ENCODE measurements at regions not wholly inside any gene's neighbourhood (a gene's known extent, or its start where the extent isn't known, plus 50 kb on each side); places are given as distances from the start of the nearest gene placed in this dataset.
"Not testable (repeated sequence)": the region's sequence is repeated elsewhere in the genome, so short reads cannot be mapped to it uniquely, and the experiment has no call there.

DNA sequence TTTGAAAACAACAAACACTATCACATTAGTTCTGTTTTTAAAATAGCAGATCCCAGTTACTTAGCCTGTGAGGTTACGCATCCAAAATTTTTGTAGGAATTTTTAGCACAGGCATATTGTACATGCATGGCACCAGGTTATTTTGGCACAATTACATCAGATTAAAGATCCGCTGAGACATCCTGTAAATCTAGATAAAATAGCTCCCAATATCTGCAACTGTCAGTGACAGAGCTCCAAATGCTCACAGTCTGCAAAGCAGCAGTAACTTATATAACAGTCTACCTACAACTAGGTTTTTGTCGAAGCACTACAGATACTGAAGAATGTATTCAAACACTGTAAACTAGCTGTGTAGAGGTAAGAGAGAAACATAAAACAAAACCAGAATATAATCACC, 200.7 kb upstream of the KCNH7 start:
- no peak overlapping the region for H3K4me3 ChIP-seq (ENCODE audit: low read depth, low read length)
- no peak for TF ChIP-seq CTCF (conservative IDR thresholded peaks at IDR 0.05; ENCODE audit: low read depth, low read length)

GRCh38 chr2:163028807-163029206, 190.2 kb upstream of the KCNH7 start:
- DNase-seq (ENCODE audit: low read depth): no peak
- no peak for TF ChIP-seq CTCF (conservative IDR thresholded peaks at IDR 0.05; ENCODE audit: low read depth, low read length)
- no peak overlapping the region for H3K4me3 ChIP-seq (ENCODE audit: low read depth, low read length)

More for the DNA sequence above, 200.7 kb upstream of the KCNH7 start:
- no peak for DNase-seq (ENCODE audit: low read depth)

GRCh38 chr2:163026136-163026775, 187.7 kb upstream of the KCNH7 start:
- not testable (repeated sequence) for H3K4me3 ChIP-seq (ENCODE audit: low read depth, low read length); DNase-seq (ENCODE audit: low read depth)

- not testable (repeated sequence) for H3K4me3 ChIP-seq (ENCODE audit: low read depth, low read length); DNase-seq (ENCODE audit: low read depth)
Measured at GRCh38 chr2:163016882-163017281, 178.3 kb upstream of the KCNH7 start.

DNA sequence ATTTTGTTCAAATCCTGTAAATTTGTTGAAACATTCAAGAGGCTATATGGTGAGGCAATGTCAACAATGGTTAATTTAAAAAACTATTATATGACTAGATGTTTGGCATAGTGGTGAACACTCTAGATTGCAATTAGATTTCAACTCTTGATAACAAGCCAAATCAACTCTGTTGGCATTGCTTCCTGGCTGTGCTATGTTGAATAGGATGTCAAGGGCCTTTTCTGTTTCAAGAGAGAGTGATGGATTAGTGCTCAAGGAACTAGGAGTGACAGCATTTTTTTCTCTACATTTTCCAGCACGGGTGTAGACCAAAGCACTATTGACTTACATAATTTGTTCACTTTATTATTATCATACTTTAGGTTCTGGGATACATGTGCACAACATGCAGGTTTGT, 172.4 kb upstream of the KCNH7 start:
- DNase-seq (ENCODE audit: low read depth): no peak
- no peak overlapping the region for H3K4me3 ChIP-seq (ENCODE audit: low read depth, low read length)
- no peak for TF ChIP-seq CTCF (conservative IDR thresholded peaks at IDR 0.05; ENCODE audit: low read depth, low read length)

GRCh38 chr2:163008642-163009041, 170.1 kb upstream of the KCNH7 start:
- no peak overlapping the region for H3K4me3 ChIP-seq (ENCODE audit: low read depth, low read length)
- no peak for TF ChIP-seq CTCF (conservative IDR thresholded peaks at IDR 0.05; ENCODE audit: low read depth, low read length)
- DNase-seq (ENCODE audit: low read depth): no peak

GRCh38 chr2:162994718-162995117, 156.2 kb upstream of the KCNH7 start:
- DNase-seq (ENCODE audit: low read depth): no peak
- TF ChIP-seq CTCF (conservative IDR thresholded peaks at IDR 0.05; ENCODE audit: low read depth, low read length): no peak

GRCh38 chr2:162992828-162993227, 154.3 kb upstream of the KCNH7 start:
- TF ChIP-seq CTCF (conservative IDR thresholded peaks at IDR 0.05; ENCODE audit: low read depth, low read length): no peak
- no peak for DNase-seq (ENCODE audit: low read depth)

More at GRCh38 chr2:162994718-162995117, 156.2 kb upstream of the KCNH7 start:
- no peak overlapping the region for H3K4me3 ChIP-seq (ENCODE audit: low read depth, low read length)

More at GRCh38 chr2:162992828-162993227, 154.3 kb upstream of the KCNH7 start:
- no peak overlapping the region for H3K4me3 ChIP-seq (ENCODE audit: low read depth, low read length)

Measured in epithelial cell of proximal tubule (primary cell).